AG10803 (cell line): ENCODE measurements at regions not wholly inside any gene's neighbourhood (a gene's known extent, or its start where the extent isn't known, plus 50 kb on each side); places are given as distances from the start of the nearest gene placed in this dataset.

ENCODE experiments used
- DNase-seq: peaks from one replicate; pipeline ENCODE4 v3.0.0; 2010; ENCODE audit warnings: low read depth
- H3K4me3 ChIP-seq: 2 replicates; pipeline ENCODE4 v1.5.1; 2011; ENCODE audit warnings: mild to moderate bottlenecking, low read length, control low read depth
- TF ChIP-seq, protein P1 (sequence below): conservative IDR thresholded peaks from 2 replicates; pipeline ENCODE4 v1.5.1; 2011; ENCODE audit warnings: mild to moderate bottlenecking, low read length, control low read depth, inconsistent platforms

GRCh38 chr13:108408672-108409071, 139.2 kb downstream of the TNFSF13B start:
- H3K4me3 ChIP-seq: no peak overlapping the region
- TF ChIP-seq, protein P1, sequence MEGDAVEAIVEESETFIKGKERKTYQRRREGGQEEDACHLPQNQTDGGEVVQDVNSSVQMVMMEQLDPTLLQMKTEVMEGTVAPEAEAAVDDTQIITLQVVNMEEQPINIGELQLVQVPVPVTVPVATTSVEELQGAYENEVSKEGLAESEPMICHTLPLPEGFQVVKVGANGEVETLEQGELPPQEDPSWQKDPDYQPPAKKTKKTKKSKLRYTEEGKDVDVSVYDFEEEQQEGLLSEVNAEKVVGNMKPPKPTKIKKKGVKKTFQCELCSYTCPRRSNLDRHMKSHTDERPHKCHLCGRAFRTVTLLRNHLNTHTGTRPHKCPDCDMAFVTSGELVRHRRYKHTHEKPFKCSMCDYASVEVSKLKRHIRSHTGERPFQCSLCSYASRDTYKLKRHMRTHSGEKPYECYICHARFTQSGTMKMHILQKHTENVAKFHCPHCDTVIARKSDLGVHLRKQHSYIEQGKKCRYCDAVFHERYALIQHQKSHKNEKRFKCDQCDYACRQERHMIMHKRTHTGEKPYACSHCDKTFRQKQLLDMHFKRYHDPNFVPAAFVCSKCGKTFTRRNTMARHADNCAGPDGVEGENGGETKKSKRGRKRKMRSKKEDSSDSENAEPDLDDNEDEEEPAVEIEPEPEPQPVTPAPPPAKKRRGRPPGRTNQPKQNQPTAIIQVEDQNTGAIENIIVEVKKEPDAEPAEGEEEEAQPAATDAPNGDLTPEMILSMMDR: no peak
- DNase-seq: no peak

DNA sequence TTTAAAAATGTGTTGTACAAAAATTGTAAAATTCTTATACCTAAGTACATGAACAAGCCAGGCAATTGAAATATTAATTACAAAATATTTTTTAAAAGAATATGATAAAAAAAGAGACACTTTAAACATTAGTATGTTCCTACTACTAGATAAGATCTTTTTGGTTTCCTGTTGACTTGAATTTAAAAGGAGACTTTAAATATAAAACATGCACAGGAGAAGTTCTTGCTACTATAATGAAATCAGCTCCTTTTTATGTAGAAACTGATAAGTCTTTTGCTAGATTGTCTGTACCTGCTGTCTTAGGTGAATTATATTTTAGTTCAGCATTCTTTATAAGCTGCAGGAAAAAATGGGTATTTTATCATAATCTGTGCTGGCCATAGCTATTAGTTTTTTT, 140.2 kb downstream of the TNFSF13B start:
- H3K4me3 ChIP-seq: no peak overlapping the region
- no peak for DNase-seq
- TF ChIP-seq, protein P1: no peak

DNA sequence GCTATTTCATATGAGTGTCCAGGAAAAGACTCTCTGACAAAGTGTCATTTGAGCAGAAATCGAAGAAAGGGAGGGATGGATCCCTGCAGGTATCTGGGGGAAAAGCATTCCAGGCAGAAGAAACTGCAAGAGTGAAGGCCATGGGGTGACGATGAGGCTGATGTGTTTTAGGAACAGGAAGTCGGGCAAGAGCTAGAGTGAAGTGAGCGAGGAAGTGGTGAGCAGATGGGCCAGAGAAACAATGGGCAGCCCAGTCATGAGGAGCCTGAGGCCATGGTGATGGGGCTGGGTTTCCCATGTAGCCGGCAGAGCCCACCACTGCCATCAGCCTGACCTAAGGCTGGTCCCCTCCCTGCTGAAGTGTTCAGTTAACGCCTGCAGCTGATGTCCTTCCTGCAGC, 150.2 kb downstream of the TNFSF13B start:
- H3K4me3 ChIP-seq: no peak overlapping the region
- DNase-seq: no peak
- TF ChIP-seq, protein P1: no peak

DNA sequence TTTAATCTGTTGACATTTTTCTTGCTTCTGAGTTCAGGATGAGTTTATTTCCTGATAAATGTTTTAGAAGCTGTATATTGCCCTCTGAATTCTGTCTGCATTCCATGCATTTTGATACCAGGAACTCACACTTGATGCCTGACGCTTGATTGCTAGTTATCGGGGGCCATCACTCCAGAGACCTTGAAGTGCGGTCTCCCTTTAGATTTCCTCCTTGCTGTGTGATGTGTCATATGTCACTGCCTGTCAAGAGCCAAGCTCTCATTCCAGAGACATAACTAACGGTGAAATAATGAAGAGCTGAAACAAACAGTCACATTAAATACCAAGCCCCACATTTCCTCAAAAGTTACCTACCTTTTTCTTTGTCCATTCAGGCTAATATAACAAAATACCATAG, 155.5 kb downstream of the TNFSF13B start:
- no peak overlapping the region for H3K4me3 ChIP-seq
- no peak for DNase-seq
- TF ChIP-seq, protein P1: no peak

- TF ChIP-seq, protein P1: no peak
- no peak overlapping the region for H3K4me3 ChIP-seq
- no peak for DNase-seq
These were observed 157.4 kb downstream of the TNFSF13B start for GRCh38 chr13:108426893-108427292.

GRCh38 chr13:108427355-108427754, 157.8 kb downstream of the TNFSF13B start:
- H3K4me3 ChIP-seq: no peak overlapping the region
- TF ChIP-seq, protein P1: no peak
- DNase-seq: no peak

DNA sequence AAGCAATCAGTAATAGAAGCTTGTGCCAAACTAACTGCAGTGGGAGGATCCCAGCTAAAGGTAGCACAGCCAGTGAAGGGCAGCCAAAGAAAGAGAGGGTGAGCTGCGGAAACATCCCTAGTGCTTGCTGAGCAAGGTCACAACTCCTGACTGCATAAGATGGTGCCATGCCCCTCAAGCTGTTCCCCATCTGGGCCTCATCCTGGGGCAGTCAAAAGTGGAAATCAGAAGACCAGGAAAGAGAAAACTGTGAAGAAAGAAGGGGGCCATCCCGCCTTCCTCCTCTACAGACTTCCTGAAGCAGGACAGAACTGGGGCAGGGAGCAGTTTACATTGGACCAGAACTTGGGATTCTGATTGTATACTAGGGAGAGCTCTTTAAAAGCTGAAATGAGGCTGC, 159.2 kb downstream of the TNFSF13B start:
- no peak for DNase-seq
- TF ChIP-seq, protein P1: no peak
- H3K4me3 ChIP-seq: no peak overlapping the region
